OCI-LY1 (cell line): ENCODE measurements at regions not wholly inside any gene's neighbourhood (a gene's known extent, or its start where the extent isn't known, plus 50 kb on each side); places are given as distances from the start of the nearest gene placed in this dataset.

Experiments
- H2AFZ ChIP-seq: fragments of 200-600 bp; sonication (generic), shearing (Covaris generic); 2 replicates; pipeline ENCODE4 v1.6.0; 2014; ENCODE audit warnings: antibody characterized with exemption, mild to moderate bottlenecking, low read length
- H3F3A ChIP-seq: fragments of 200-600 bp; sonication (generic), shearing (Covaris generic); 2 replicates; pipeline ENCODE4 v1.6.0; 2014; ENCODE audit warnings: mild to moderate bottlenecking, antibody characterized with exemption, low read length, moderate library complexity; ENCODE audit not compliant: insufficient read depth
- H3K27ac ChIP-seq: fragments of 200-600 bp; sonication (generic); 2 replicates; pipeline ENCODE4 v1.5.1; 2014; ENCODE audit warnings: low read length, mixed run types, mild to moderate bottlenecking, low read depth; ENCODE audit not compliant: poor library complexity, severe bottlenecking
- H3K27me3 ChIP-seq: fragments of 200-600 bp; sonication (generic); 2 replicates; pipeline ENCODE4 v1.6.0; 2014; ENCODE audit warnings: antibody characterized with exemption, mild to moderate bottlenecking, low read length, moderate library complexity; ENCODE audit not compliant: insufficient read depth
- H3K36me3 ChIP-seq: fragments of 200-600 bp; sonication (generic); 2 replicates; pipeline ENCODE4 v1.6.1; 2014; ENCODE audit warnings: mild to moderate bottlenecking, antibody characterized with exemption, low read length, moderate library complexity, mixed read lengths; ENCODE audit not compliant: insufficient read depth
- H3K4me1 ChIP-seq: fragments of 200-600 bp; sonication (generic); 2 replicates; pipeline ENCODE4 v1.5.1; 2014; ENCODE audit warnings: mild to moderate bottlenecking, low read length, moderate library complexity; ENCODE audit not compliant: insufficient read depth, severe bottlenecking
- H3K4me2 ChIP-seq: fragments of 200-600 bp; sonication (generic), shearing (Covaris generic); 2 replicates; pipeline ENCODE4 v1.6.1; 2014; ENCODE audit warnings: low read length
- H3K4me3 ChIP-seq: fragments of 200-600 bp; sonication (generic); 2 replicates; pipeline ENCODE4 v1.5.1; 2014; ENCODE audit warnings: low read length, low read depth, mild to moderate bottlenecking, mixed read lengths; ENCODE audit not compliant: poor library complexity, severe bottlenecking
- H3K79me2 ChIP-seq: fragments of 200-600 bp; shearing (Covaris generic); 2 replicates; pipeline ENCODE4 v1.6.1; 2016; ENCODE audit warnings: mixed run types, low read length, mixed read lengths; ENCODE audit not compliant: insufficient read depth
- H3K9ac ChIP-seq: fragments of 200-600 bp; sonication (generic), shearing (Covaris generic); 2 replicates; pipeline ENCODE4 v1.6.1; 2014; ENCODE audit warnings: mild to moderate bottlenecking, low read length, mixed read lengths
- H3K9me2 ChIP-seq: fragments of 200-600 bp; sonication (generic), shearing (Covaris generic); 2 replicates; pipeline ENCODE4 v1.6.1; 2014; ENCODE audit warnings: low read depth, mild to moderate bottlenecking, low read length, mixed read lengths
- H3K9me3 ChIP-seq: fragments of 200-600 bp; shearing (Covaris generic); 2 replicates; pipeline ENCODE4 v1.6.1; 2014; ENCODE audit warnings: low read length, mixed read lengths
- H4K20me1 ChIP-seq: fragments of 200-600 bp; sonication (generic), shearing (Covaris generic); 2 replicates; pipeline ENCODE4 v1.6.0; 2016; ENCODE audit warnings: mild to moderate bottlenecking, low read length; ENCODE audit not compliant: insufficient read depth
- CTCF ChIP-seq: fragments of 200-600 bp; sonication (generic), shearing (Covaris generic); IDR thresholded peaks from 2 replicates; pipeline ENCODE4 v1.5.1; 2017; ENCODE audit warnings: mild to moderate bottlenecking, antibody characterized with exemption, low read length, moderate library complexity, mixed read lengths
- EZH2 ChIP-seq: fragments of 200-600 bp; sonication (generic), shearing (Covaris generic); IDR thresholded peaks from 2 replicates; pipeline ENCODE4 v1.8.0; 2017; ENCODE audit warnings: borderline replicate concordance, mixed run types, mild to moderate bottlenecking, antibody characterized with exemption, low read length, moderate library complexity, mixed read lengths

GRCh38 chr3:25944329-25944728 lies 154.4 kb downstream of the OXSM start:
- H3K27me3 ChIP-seq, result no peaks in the 10 kb centered on the region
- TF ChIP-seq EZH2, result no peak
- TF ChIP-seq CTCF, result no peak
- no peak overlapping the region for H3K4me2 ChIP-seq
- H4K20me1 ChIP-seq, result no peaks in the 10 kb centered on the region
- H3K4me1 ChIP-seq, result no peaks in the 10 kb centered on the region
- no peaks in the 10 kb centered on the region for H3K9me3 ChIP-seq
- no peaks in the 10 kb centered on the region for H3K9me2 ChIP-seq
- H3K9ac ChIP-seq, result no peak overlapping the region
- no peak overlapping the region for H2AFZ ChIP-seq
- no peaks in the 10 kb centered on the region for H3K79me2 ChIP-seq
- no peak overlapping the region for H3K4me3 ChIP-seq
- H3F3A ChIP-seq, result no peaks in the 10 kb centered on the region
- H3K36me3 ChIP-seq, result no peaks in the 10 kb centered on the region
- no peak overlapping the region for H3K27ac ChIP-seq

GRCh38 chr3:25945366-25945765 lies 155.5 kb downstream of the OXSM start:
- no peak for TF ChIP-seq CTCF
- TF ChIP-seq EZH2, result no peak
- H3K27ac ChIP-seq, result no peak overlapping the region
- H3K9ac ChIP-seq, result no peak overlapping the region
- H3K79me2 ChIP-seq, result no peaks in the 10 kb centered on the region
- no peak overlapping the region for H2AFZ ChIP-seq
- no peaks in the 10 kb centered on the region for H3K36me3 ChIP-seq
- no peaks in the 10 kb centered on the region for H4K20me1 ChIP-seq
- H3K9me2 ChIP-seq, result no peaks in the 10 kb centered on the region
- H3K27me3 ChIP-seq, result no peaks in the 10 kb centered on the region
- H3K9me3 ChIP-seq, result no peaks in the 10 kb centered on the region
- H3F3A ChIP-seq, result no peaks in the 10 kb centered on the region
- H3K4me3 ChIP-seq, result no peak overlapping the region
- H3K4me2 ChIP-seq, result no peak overlapping the region
- no peaks in the 10 kb centered on the region for H3K4me1 ChIP-seq

GRCh38 chr3:25945836-25946235 lies 155.9 kb downstream of the OXSM start:
- H3K4me3 ChIP-seq, result no peak overlapping the region
- no peaks in the 10 kb centered on the region for H3K27me3 ChIP-seq
- no peaks in the 10 kb centered on the region for H3K9me3 ChIP-seq
- H3K79me2 ChIP-seq, result no peaks in the 10 kb centered on the region
- no peaks in the 10 kb centered on the region for H3K36me3 ChIP-seq
- TF ChIP-seq EZH2, result no peak
- TF ChIP-seq CTCF, result no peak
- H3K4me1 ChIP-seq, result no peaks in the 10 kb centered on the region
- no peak overlapping the region for H2AFZ ChIP-seq
- no peaks in the 10 kb centered on the region for H3K9me2 ChIP-seq
- no peak overlapping the region for H3K9ac ChIP-seq
- H3K4me2 ChIP-seq, result no peak overlapping the region
- H3K27ac ChIP-seq, result no peak overlapping the region
- H3F3A ChIP-seq, result no peaks in the 10 kb centered on the region
- H4K20me1 ChIP-seq, result no peaks in the 10 kb centered on the region
